Panc1 (cell line): ENCODE measurements at regions not wholly inside any gene's neighbourhood (a gene's known extent, or its start where the extent isn't known, plus 50 kb on each side); places are given as distances from the start of the nearest gene placed in this dataset.

ENCODE experiments used
- ATAC-seq: fragments of 200-7000 bp; cut with Tn5 transposase; 2 replicates; pipeline ENCODE4 v1.9.1; 2020; ENCODE audit warnings: mild to moderate bottlenecking, moderate library complexity
- BruUV-seq: library from RNA; stranded (reverse); fragments of 400-500 nt; replicated peaks from 2 replicates; lab custom pipeline; 2021; lab: Mats Ljungman, UMichigan
- CTCF ChIA-PET: fragments of 300-600 bp; sonication (Branson Sonifier 250); formaldehyde crosslinking; loops from one replicate; lab custom pipeline; 2022; ENCODE audit warnings: antibody characterized with exemption; lab: Charles Lee
- POLR2A ChIA-PET: fragments of 300-600 bp; sonication (Branson Sonifier 250); formaldehyde crosslinking; loops from one replicate; lab custom pipeline; 2022; ENCODE audit warnings: antibody characterized with exemption; lab: Charles Lee
- DNase-seq: peaks from one replicate; pipeline ENCODE4 v3.0.0-alpha.2; 2010; ENCODE audit warnings: low read depth, low spot score
- H3K27ac ChIP-seq: 2 replicates; pipeline ENCODE4 v1.5.1; 2011; ENCODE audit warnings: mild to moderate bottlenecking, low read length, inconsistent platforms
- H3K27me3 ChIP-seq: fragments of 200-500 bp; sonication (Bioruptor generic); 2 replicates; pipeline ENCODE4 v1.6.0; 2014; ENCODE audit warnings: low read length, inconsistent platforms; ENCODE audit not compliant: control insufficient read depth, insufficient read depth
- H3K36me3 ChIP-seq: fragments of 200-500 bp; sonication (Bioruptor generic); 2 replicates; pipeline ENCODE4 v1.5.1; 2014; ENCODE audit warnings: inconsistent platforms, mild to moderate bottlenecking, low read length, moderate library complexity; ENCODE audit not compliant: control insufficient read depth, insufficient read depth
- H3K4me1 ChIP-seq: 2 replicates; pipeline ENCODE4 v1.5.1; 2011; ENCODE audit warnings: inconsistent platforms, mild to moderate bottlenecking, low read length, moderate library complexity; ENCODE audit not compliant: control insufficient read depth, insufficient read depth
- H3K4me3 ChIP-seq, 2 experiments: 2 replicates each; pipeline ENCODE4 v1.5.1; 2011 to 2012; ENCODE audit warnings: low read depth in 2 of 2, low read length in 2 of 2, mild to moderate bottlenecking in 2 of 2, inconsistent platforms in 1 of 2, moderate library complexity in 1 of 2
- H3K9me3 ChIP-seq: fragments of 200-500 bp; sonication (Bioruptor generic); 2 replicates; pipeline ENCODE4 v1.5.1; 2014; ENCODE audit warnings: low read depth, mild to moderate bottlenecking, inconsistent platforms, low read length, moderate library complexity; ENCODE audit not compliant: control insufficient read depth, insufficient read depth
- POLR2AphosphoS5 ChIP-seq: IDR thresholded peaks from 2 replicates; pipeline ENCODE4 v1.6.1; 2012; ENCODE audit warnings: mild to moderate bottlenecking, low read depth, low read length, moderate library complexity
- REST ChIP-seq, 2 experiments: IDR thresholded peaks; 2 replicates each; pipeline ENCODE4 v1.6.1; 2011 to 2012; ENCODE audit warnings: low read depth in 2 of 2, control low read depth in 1 of 2, low read length in 1 of 2, mild to moderate bottlenecking in 1 of 2, moderate library complexity in 1 of 2; ENCODE audit not compliant: insufficient read depth in 1 of 2
- SIN3A ChIP-seq: IDR thresholded peaks from 2 replicates; pipeline ENCODE4 v1.6.1; 2012; ENCODE audit warnings: low read depth, mild to moderate bottlenecking, low read length, moderate library complexity, borderline replicate concordance; ENCODE audit not compliant: insufficient read depth
- TCF7L2 ChIP-seq: IDR thresholded peaks from 2 replicates; pipeline ENCODE4 v1.6.1; 2011; ENCODE audit warnings: mild to moderate bottlenecking, low read depth, low read length, inconsistent platforms
- in situ Hi-C: cut with HindIII; loops from 2 replicates; pipeline ENCODE4 v1.10.0; 2016; ENCODE audit warnings: low sequenced_read_pairs, low pct_unique_long_range_greater_than_20kb
- intact Hi-C: fragments of 100-400 bp; cut with micrococcal nuclease; formaldehyde crosslinking; loops from one replicate; pipeline ENCODE4 v1.10.0; 2022; ENCODE audit not compliant: unreplicated experiment
- TF ChIP-seq, protein P1 (sequence below): fragments of 450-650 bp; IDR thresholded peaks from 2 replicates; pipeline ENCODE4 v1.5.1; 2017; ENCODE audit warnings: mild to moderate bottlenecking

DNA sequence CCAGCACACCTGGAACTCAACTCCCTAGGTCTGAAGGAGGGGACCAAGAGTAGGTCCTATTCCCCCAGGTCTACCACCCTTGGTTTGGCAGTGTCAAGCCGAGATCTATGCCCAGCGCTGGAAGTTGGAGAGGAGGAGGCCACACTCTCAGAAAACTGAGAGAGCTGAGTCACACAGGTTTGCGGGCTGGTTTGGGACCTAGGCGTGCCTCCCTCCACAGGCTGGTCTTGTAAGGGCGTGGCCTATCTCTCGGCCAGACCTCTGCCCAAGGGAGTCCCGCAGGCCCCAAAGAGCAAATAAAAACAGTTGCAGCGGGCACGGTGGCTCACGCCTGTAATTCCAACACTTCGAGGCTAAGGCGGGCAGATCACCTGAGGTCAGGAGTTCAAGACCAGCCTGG is 52.9 kb upstream of the INTU start:
- H3K4me1 ChIP-seq = no peaks in the 10 kb centered on the region
- H3K4me3 ChIP-seq = no peak overlapping the region
- no TSS peak for BruUV-seq
- no peaks in the 10 kb centered on the region for H3K9me3 ChIP-seq
- TF ChIP-seq, protein P1, sequence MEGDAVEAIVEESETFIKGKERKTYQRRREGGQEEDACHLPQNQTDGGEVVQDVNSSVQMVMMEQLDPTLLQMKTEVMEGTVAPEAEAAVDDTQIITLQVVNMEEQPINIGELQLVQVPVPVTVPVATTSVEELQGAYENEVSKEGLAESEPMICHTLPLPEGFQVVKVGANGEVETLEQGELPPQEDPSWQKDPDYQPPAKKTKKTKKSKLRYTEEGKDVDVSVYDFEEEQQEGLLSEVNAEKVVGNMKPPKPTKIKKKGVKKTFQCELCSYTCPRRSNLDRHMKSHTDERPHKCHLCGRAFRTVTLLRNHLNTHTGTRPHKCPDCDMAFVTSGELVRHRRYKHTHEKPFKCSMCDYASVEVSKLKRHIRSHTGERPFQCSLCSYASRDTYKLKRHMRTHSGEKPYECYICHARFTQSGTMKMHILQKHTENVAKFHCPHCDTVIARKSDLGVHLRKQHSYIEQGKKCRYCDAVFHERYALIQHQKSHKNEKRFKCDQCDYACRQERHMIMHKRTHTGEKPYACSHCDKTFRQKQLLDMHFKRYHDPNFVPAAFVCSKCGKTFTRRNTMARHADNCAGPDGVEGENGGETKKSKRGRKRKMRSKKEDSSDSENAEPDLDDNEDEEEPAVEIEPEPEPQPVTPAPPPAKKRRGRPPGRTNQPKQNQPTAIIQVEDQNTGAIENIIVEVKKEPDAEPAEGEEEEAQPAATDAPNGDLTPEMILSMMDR = no peak
- TF ChIP-seq POLR2AphosphoS5 (no peak), REST (IDR thresholded peaks at IDR 0.05; ENCODE audit: insufficient read depth in 1 of 2, low read depth in 2 of 2, low read length in 1 of 2) (no peak), SIN3A (no peak), TCF7L2 (no peak)
- ATAC-seq (no peak), DNase-seq (no peak)
- no peaks in the 10 kb centered on the region for H3K27me3 ChIP-seq
- POLR2A ChIA-PET = no interaction called here
- no peak overlapping the region for H3K27ac ChIP-seq
- in situ Hi-C loops (no loop called here), intact Hi-C loops (no loop called here)
- CTCF ChIA-PET = no interaction called here
- no peaks in the 10 kb centered on the region for H3K36me3 ChIP-seq

- DNase-seq (no peak), ATAC-seq (no peak)
- in situ Hi-C loops (no loop called here), intact Hi-C loops (no loop called here)
- no TSS peak for BruUV-seq
- Histone ChIP-seq H3K9me3 (no peaks in the 10 kb centered on the region), H3K27me3 (no peaks in the 10 kb centered on the region; the same call in 1 of the 2 replicates), H3K27ac (no peak overlapping the region), H3K36me3 (no peaks in the 10 kb centered on the region), H3K4me3 (no peak overlapping the region), H3K4me1 (no peaks in the 10 kb centered on the region)
- TF ChIP-seq POLR2AphosphoS5 (no peak), REST (IDR thresholded peaks at IDR 0.05; ENCODE audit: insufficient read depth in 1 of 2, low read depth in 2 of 2, low read length in 1 of 2) (no peak), SIN3A (no peak), TCF7L2 (no peak)
- TF ChIP-seq, protein P1 = no peak
- POLR2A ChIA-PET = no interaction called here
- CTCF ChIA-PET = no interaction called here
Measured at GRCh38 chr4:127580300-127580699, 52.5 kb upstream of the INTU start.
